ENCODE measurements at regions not wholly inside any gene's neighbourhood (a gene's known extent, or its start where the extent isn't known, plus 50 kb on each side); places are given as distances from the start of the nearest gene placed in this dataset.

DNA sequence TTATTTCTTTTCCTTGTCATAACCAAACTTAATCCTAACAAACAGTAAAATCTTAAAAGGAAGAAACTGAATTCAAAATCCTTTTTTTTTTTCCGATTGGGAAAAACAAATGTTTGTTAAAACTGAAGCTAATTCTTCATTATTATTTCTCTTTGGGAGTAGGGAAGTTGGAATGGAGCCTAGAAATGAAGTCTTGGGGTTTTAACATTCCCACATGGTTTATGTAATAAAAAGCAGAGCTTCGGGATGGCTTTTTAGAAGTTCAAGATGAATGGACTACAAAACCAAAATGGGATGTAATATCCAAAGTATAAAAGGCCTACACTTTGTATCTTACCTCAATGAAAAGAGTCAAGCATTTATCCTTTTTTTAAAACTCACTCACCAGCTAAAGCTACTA, 189.0 kb upstream of the TMC3 start (continued):
- TF ChIP-seq, protein P1, sequence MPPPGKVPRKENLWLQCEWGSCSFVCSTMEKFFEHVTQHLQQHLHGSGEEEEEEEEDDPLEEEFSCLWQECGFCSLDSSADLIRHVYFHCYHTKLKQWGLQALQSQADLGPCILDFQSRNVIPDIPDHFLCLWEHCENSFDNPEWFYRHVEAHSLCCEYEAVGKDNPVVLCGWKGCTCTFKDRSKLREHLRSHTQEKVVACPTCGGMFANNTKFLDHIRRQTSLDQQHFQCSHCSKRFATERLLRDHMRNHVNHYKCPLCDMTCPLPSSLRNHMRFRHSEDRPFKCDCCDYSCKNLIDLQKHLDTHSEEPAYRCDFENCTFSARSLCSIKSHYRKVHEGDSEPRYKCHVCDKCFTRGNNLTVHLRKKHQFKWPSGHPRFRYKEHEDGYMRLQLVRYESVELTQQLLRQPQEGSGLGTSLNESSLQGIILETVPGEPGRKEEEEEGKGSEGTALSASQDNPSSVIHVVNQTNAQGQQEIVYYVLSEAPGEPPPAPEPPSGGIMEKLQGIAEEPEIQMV (tag; conservative IDR thresholded peaks at IDR 0.05; ENCODE audit: low read depth), result no peak

DNA sequence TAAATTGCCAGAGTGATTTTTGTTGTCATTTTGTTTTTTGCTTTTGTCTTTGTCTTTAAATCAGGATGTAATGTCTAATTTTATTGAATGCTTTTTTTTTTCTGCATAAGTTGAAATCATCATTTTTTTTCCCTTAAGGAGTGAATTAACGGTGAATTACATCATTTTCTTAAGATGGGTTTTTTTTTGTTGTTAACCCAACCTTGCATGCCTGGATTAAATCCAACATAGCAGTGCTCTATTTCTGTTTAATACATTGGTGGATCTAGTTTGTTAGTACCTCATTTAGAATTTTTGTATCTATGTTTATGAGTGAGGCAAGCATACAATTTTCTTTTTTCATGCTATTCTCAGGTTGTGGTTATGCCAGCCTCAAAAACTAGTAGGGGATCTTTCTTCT, 186.4 kb upstream of the TMC3 start:
- POLR2A ChIA-PET, result no interaction called here
- no peaks in the 10 kb centered on the region for H3K79me2 ChIP-seq (ENCODE audit: control insufficient read depth, insufficient read depth, low read length)
- FAIRE-seq, result no peak
- H3K36me3 ChIP-seq (ENCODE audit: control insufficient read depth, insufficient read depth, low read length), result no peaks in the 10 kb centered on the region
- DNase-seq (ENCODE audit: extremely low read depth in 1 of 4, low spot score in 3 of 4), result no peak
- H4K20me1 ChIP-seq (replicated peaks; ENCODE audit: control insufficient read depth, insufficient read depth, low read length), result no peaks in the 10 kb centered on the region
- no peaks in the 10 kb centered on the region for H3K9me3 ChIP-seq (replicated peaks; ENCODE audit: control insufficient read depth, insufficient read depth, low read depth, low read length)
- H3K9me1 ChIP-seq (ENCODE audit: control insufficient read depth, insufficient read depth, low read length), result no peaks in the 10 kb centered on the region
- in situ Hi-C loops (cut with MboI), result no loop called here
- no peaks in the 10 kb centered on the region; a peak in 1 of 5 replicates for H3K27me3 ChIP-seq (ENCODE audit: control insufficient read depth in 2 of 2, insufficient read depth in 2 of 2, low read length in 2 of 2)
- H3K4me3 ChIP-seq, result no peak overlapping the region
- CTCF ChIA-PET (ENCODE audit: low intra/inter-chr PET ratio), result no interaction called here
- no peak overlapping the region for H3K9ac ChIP-seq (ENCODE audit: insufficient read depth in 1 of 2, low read depth in 2 of 2, low read length in 2 of 2)
- no peak for ATAC-seq
- 0% methylated on average over 1 of the region's 1 CpG for WGBS (ENCODE audit: insufficient coverage, low coverage, missing lambda C conversion rate)
- no peak overlapping the region for H3K4me2 ChIP-seq (ENCODE audit: insufficient read depth, low read length)
- H3K4me1 ChIP-seq (replicated peaks in 1 of 2; ENCODE audit: control insufficient read depth in 2 of 2, insufficient read depth in 2 of 2, low read length in 2 of 2), result no peaks in the 10 kb centered on the region
- TF ChIP-seq, protein P2, sequence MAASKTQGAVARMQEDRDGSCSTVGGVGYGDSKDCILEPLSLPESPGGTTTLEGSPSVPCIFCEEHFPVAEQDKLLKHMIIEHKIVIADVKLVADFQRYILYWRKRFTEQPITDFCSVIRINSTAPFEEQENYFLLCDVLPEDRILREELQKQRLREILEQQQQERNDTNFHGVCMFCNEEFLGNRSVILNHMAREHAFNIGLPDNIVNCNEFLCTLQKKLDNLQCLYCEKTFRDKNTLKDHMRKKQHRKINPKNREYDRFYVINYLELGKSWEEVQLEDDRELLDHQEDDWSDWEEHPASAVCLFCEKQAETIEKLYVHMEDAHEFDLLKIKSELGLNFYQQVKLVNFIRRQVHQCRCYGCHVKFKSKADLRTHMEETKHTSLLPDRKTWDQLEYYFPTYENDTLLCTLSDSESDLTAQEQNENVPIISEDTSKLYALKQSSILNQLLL (CRISPR knock-in tag; IDR thresholded peaks at IDR 0.05; ENCODE audit: borderline replicate concordance), result no peak
- TF ChIP-seq ZNF778 (CRISPR knock-in tag; IDR thresholded peaks at IDR 0.05) (no peak), FOXK2 (conservative IDR thresholded peaks at IDR 0.05 in 1 of 2, IDR thresholded peaks at IDR 0.05 in 1 of 2; ENCODE audit: low read depth in 2 of 2) (no peak), CCNT2 (IDR thresholded peaks at IDR 0.05; ENCODE audit: borderline replicate concordance, extremely low read depth, insufficient read length, low read depth, low read length) (no peak), BRCA1 (IDR thresholded peaks at IDR 0.05) (no peak), BRCA1 (CRISPR knock-in tag; IDR thresholded peaks at IDR 0.05) (no peak), ATF1 (CRISPR knock-in tag; IDR thresholded peaks at IDR 0.05) (no peak), ATF1 (tag; IDR thresholded peaks at IDR 0.05) (no peak), RFX5 (IDR thresholded peaks at IDR 0.05; ENCODE audit: low read depth, low read length) (no peak), FOXA3 (CRISPR knock-in tag; conservative IDR thresholded peaks at IDR 0.05 in 1 of 2, IDR thresholded peaks at IDR 0.05 in 1 of 2) (no peak), TCF7L2 (IDR thresholded peaks at IDR 0.05; ENCODE audit: low read depth, low read length) (no peak)
- TF ChIP-seq, protein P3, sequence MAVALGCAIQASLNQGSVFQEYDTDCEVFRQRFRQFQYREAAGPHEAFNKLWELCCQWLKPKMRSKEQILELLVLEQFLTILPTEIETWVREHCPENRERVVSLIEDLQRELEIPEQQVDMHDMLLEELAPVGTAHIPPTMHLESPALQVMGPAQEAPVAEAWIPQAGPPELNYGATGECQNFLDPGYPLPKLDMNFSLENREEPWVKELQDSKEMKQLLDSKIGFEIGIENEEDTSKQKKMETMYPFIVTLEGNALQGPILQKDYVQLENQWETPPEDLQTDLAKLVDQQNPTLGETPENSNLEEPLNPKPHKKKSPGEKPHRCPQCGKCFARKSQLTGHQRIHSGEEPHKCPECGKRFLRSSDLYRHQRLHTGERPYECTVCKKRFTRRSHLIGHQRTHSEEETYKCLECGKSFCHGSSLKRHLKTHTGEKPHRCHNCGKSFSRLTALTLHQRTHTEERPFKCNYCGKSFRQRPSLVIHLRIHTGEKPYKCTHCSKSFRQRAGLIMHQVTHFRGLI (CRISPR knock-in tag; IDR thresholded peaks at IDR 0.05), result no peak
- TF ChIP-seq, protein P4, sequence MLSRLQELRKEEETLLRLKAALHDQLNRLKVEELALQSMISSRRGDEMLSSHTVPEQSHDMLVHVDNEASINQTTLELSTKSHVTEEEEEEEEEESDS (CRISPR knock-in tag; IDR thresholded peaks at IDR 0.05), result no peak
- H2AFZ ChIP-seq (ENCODE audit: low read depth, low read length), result no peak overlapping the region
- no peak overlapping the region for H3K27ac ChIP-seq (ENCODE audit: extremely low read depth, low read depth, low read length)
- intact Hi-C loops (cut with micrococcal nuclease), result no loop called here
- no TSS peak for BruUV-seq (replicated peaks)
